ENCODE measurements at regions not wholly inside any gene's neighbourhood (a gene's known extent, or its start where the extent isn't known, plus 50 kb on each side); places are given as distances from the start of the nearest gene placed in this dataset.

DNA sequence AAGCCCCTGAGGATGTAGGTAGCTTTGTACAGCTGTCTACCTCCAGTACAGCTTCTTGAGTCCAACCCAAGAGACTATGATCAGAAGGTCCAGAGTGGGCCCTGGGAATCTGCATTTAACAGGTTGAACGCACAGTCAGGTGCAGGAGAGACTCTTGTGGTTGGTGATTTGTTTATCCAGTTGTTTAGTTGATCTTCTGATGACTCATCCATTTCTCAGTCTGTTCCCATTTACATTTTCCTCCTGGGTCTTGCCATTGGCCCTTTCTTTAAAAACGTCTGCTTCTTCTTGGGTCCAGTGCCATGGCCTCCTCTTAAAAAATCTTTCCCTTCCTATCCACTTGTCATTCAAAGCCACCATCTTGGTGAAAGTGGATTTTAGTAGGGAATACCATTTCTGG, 734.2 kb downstream of the MED13L start:
- no peak for TF ChIP-seq CTCF (IDR thresholded peaks at IDR 0.05; ENCODE audit: low read length)
- TF ChIP-seq EZH2 (IDR thresholded peaks at IDR 0.05; ENCODE audit: borderline replicate concordance, low read length), result no peak

Data from OCI-LY1 (cell line).